Astrocyte (in vitro differentiated cells and primary cell): ENCODE measurements at regions not wholly inside any gene's neighbourhood (a gene's known extent, or its start where the extent isn't known, plus 50 kb on each side); places are given as distances from the start of the nearest gene placed in this dataset.

ENCODE experiments used
- CTCF ChIP-seq: IDR thresholded peaks from 2 replicates; pipeline ENCODE4 v1.5.1; 2011; ENCODE audit warnings: low read depth, mild to moderate bottlenecking, inconsistent platforms, low read length, moderate library complexity; ENCODE audit not compliant: insufficient read depth
- EZH2 ChIP-seq: IDR thresholded peaks from 2 replicates; pipeline ENCODE4 v1.6.1; 2012; ENCODE audit warnings: mild to moderate bottlenecking, low read length, inconsistent platforms; ENCODE audit not compliant: insufficient read depth

- TF ChIP-seq CTCF: no peak
- no peak for TF ChIP-seq EZH2
Observed at GRCh38 chr18:30929718-30930117, 112.8 kb downstream of the DSC3 start.
